Panc1 (cell line): ENCODE measurements at regions not wholly inside any gene's neighbourhood (a gene's known extent, or its start where the extent isn't known, plus 50 kb on each side); places are given as distances from the start of the nearest gene placed in this dataset.

Experiments
- CTCF ChIP-seq: fragments of 450-650 bp; IDR thresholded peaks from 2 replicates; pipeline ENCODE4 v1.5.1; 2017; ENCODE audit warnings: mild to moderate bottlenecking
- POLR2AphosphoS5 ChIP-seq: IDR thresholded peaks from 2 replicates; pipeline ENCODE4 v1.6.1; 2012; ENCODE audit warnings: mild to moderate bottlenecking, low read depth, low read length, moderate library complexity
- REST ChIP-seq, 2 experiments: IDR thresholded peaks; 2 replicates each; pipeline ENCODE4 v1.6.1; 2011 to 2012; ENCODE audit warnings: low read depth in 2 of 2, control low read depth in 1 of 2, low read length in 1 of 2, mild to moderate bottlenecking in 1 of 2, moderate library complexity in 1 of 2; ENCODE audit not compliant: insufficient read depth in 1 of 2
- TCF7L2 ChIP-seq: IDR thresholded peaks from 2 replicates; pipeline ENCODE4 v1.6.1; 2011; ENCODE audit warnings: mild to moderate bottlenecking, low read depth, low read length, inconsistent platforms

GRCh38 chr20:58583176-58583575 is 67.9 kb upstream of the STX16 start:
- TF ChIP-seq CTCF (no peak), POLR2AphosphoS5 (no peak), REST (IDR thresholded peaks at IDR 0.05; ENCODE audit: insufficient read depth in 1 of 2, low read depth in 2 of 2, low read length in 1 of 2) (no peak), TCF7L2 (no peak)
